CD4-positive, CD25-positive, alpha-beta regulatory T cell (primary cell): ENCODE measurements at regions not wholly inside any gene's neighbourhood (a gene's known extent, or its start where the extent isn't known, plus 50 kb on each side); places are given as distances from the start of the nearest gene placed in this dataset.

ENCODE experiments used
- ATAC-seq, 2 donors: fragments of 150-1000 bp; cut with Tn5 transposase; one replicate each; pipeline ENCODE4 v1.10.0; 2021; ENCODE audit warnings: low read depth in 2 of 2, moderate number of reproducible peaks in 2 of 2, moderate library complexity in 1 of 2
- DNase-seq, 3 donors: peaks; one replicate each; pipeline versions ENCODE4 v3.0.0 to v3.0.0-alpha.2; 2012 to 2022; ENCODE audit warnings: mixed read lengths in 1 of 3
- H3K27ac ChIP-seq: one replicate; pipeline ENCODE4 v1.7.0; 2013; ENCODE audit warnings: mild to moderate bottlenecking, low read length; ENCODE audit not compliant: insufficient read depth, poor library complexity, severe bottlenecking
- H3K27me3 ChIP-seq: one replicate; pipeline ENCODE4 v1.7.0; 2013; ENCODE audit warnings: low read length; ENCODE audit not compliant: control insufficient read depth, insufficient read depth
- H3K36me3 ChIP-seq: one replicate; pipeline ENCODE4 v1.7.0; 2013; ENCODE audit warnings: mild to moderate bottlenecking, low read length, moderate library complexity; ENCODE audit not compliant: control insufficient read depth, insufficient read depth
- H3K4me1 ChIP-seq: 2 replicates; pipeline ENCODE4 v1.7.0; 2013; ENCODE audit warnings: mild to moderate bottlenecking, low read length; ENCODE audit not compliant: insufficient read depth, control insufficient read depth, poor library complexity, severe bottlenecking
- H3K4me3 ChIP-seq: one replicate; pipeline ENCODE4 v1.7.0; 2013; ENCODE audit warnings: low read depth, mild to moderate bottlenecking, low read length, moderate library complexity
- H3K9me3 ChIP-seq, 2 experiments: 1 replicate in 1 of 2; 2 replicates in 1 of 2; pipeline ENCODE4 v1.7.0; 2013; ENCODE audit warnings: low read length in 2 of 2, mild to moderate bottlenecking in 1 of 2, moderate library complexity in 1 of 2; ENCODE audit not compliant: control insufficient read depth in 2 of 2
- H3K27ac Mint-ChIP-seq, 3 donors: one replicate each; pipeline ENCODE4 v1.8.0; 2020 to 2022; ENCODE audit warnings: mild to moderate bottlenecking in 3 of 3, mixed read lengths in 3 of 3, moderate library complexity in 2 of 3
- H3K27me3 Mint-ChIP-seq: one replicate; pipeline ENCODE4 v1.8.0; 2022; ENCODE audit warnings: mild to moderate bottlenecking, mixed read lengths
- H3K36me3 Mint-ChIP-seq: one replicate; pipeline ENCODE4 v1.8.0; 2020; ENCODE audit warnings: mixed read lengths
- H3K4me1 Mint-ChIP-seq, 4 donors: one replicate each; pipeline ENCODE4 v1.8.0; 2020 to 2022; ENCODE audit warnings: mixed read lengths in 4 of 4, mild to moderate bottlenecking in 1 of 4
- H3K4me3 Mint-ChIP-seq, 4 donors: one replicate each; pipeline ENCODE4 v1.8.0; 2020 to 2022; ENCODE audit warnings: mild to moderate bottlenecking in 4 of 4, mixed read lengths in 4 of 4, moderate library complexity in 3 of 4
- H3K9me3 Mint-ChIP-seq, 7 donors: one replicate each; pipeline ENCODE4 v1.8.0; 2020 to 2022; ENCODE audit warnings: mixed read lengths in 7 of 7, mild to moderate bottlenecking in 3 of 7, moderate library complexity in 2 of 7

- DNase-seq (no peak), ATAC-seq (no peak)
- peaks cover 6% of the 10 kb centered on the region for H3K27me3 Mint-ChIP-seq
- H3K4me1 Mint-ChIP-seq = no peaks in the 10 kb centered on the region
- no peak overlapping the region for H3K4me3 ChIP-seq
- H3K27ac ChIP-seq = no peak overlapping the region
- H3K36me3 Mint-ChIP-seq = no peaks in the 10 kb centered on the region
- H3K9me3 ChIP-seq = no peaks in the 10 kb centered on the region
- H3K27me3 ChIP-seq = no peaks in the 10 kb centered on the region
- no peaks in the 10 kb centered on the region for H3K36me3 ChIP-seq
- H3K27ac Mint-ChIP-seq = no peak overlapping the region
- H3K4me3 Mint-ChIP-seq = no peak overlapping the region
- peaks cover 0 to 1% (median 0%) of the 10 kb centered on the region in 7 donors for H3K9me3 Mint-ChIP-seq
- no peaks in the 10 kb centered on the region for H3K4me1 ChIP-seq
These were observed 126.9 kb upstream of the FSTL4 start for GRCh38 chr5:133739181-133739780.

GRCh38 chr5:133738271-133738670 is 125.9 kb upstream of the FSTL4 start:
- Mint-ChIP-seq H3K4me3 (no peak overlapping the region), H3K27ac (no peak overlapping the region), H3K9me3 (peaks cover 0 to 1% (median 0%) of the 10 kb centered on the region in 7 donors), H3K27me3 (no peaks in the 10 kb centered on the region), H3K36me3 (no peaks in the 10 kb centered on the region), H3K4me1 (no peaks in the 10 kb centered on the region)
- Histone ChIP-seq H3K9me3 (no peaks in the 10 kb centered on the region), H3K27me3 (no peaks in the 10 kb centered on the region), H3K4me1 (no peaks in the 10 kb centered on the region), H3K36me3 (no peaks in the 10 kb centered on the region), H3K27ac (no peak overlapping the region), H3K4me3 (no peak overlapping the region)
- no peak for ATAC-seq
- no peak for DNase-seq

- ATAC-seq (no peak), DNase-seq (no peak)
- H3K9me3 ChIP-seq = no peaks in the 10 kb centered on the region
These were observed 124.2 kb upstream of the FSTL4 start for GRCh38 chr5:133736512-133736911.

GRCh38 chr5:133735346-133735745 is 123.0 kb upstream of the FSTL4 start:
- H3K27me3 ChIP-seq = no peaks in the 10 kb centered on the region
- Mint-ChIP-seq H3K36me3 (no peaks in the 10 kb centered on the region), H3K4me3 (no peak overlapping the region), H3K4me1 (no peaks in the 10 kb centered on the region), H3K27ac (peak overlapping the region in 1 of 3 donors; percentile 45), H3K27me3 (no peaks in the 10 kb centered on the region), H3K9me3 (peaks cover 0 to 1% (median 0%) of the 10 kb centered on the region in 7 donors)
- H3K36me3 ChIP-seq = no peaks in the 10 kb centered on the region
- no peaks in the 10 kb centered on the region for H3K4me1 ChIP-seq
- no peak overlapping the region for H3K4me3 ChIP-seq
- no peak overlapping the region for H3K27ac ChIP-seq
- ATAC-seq = no peak
- no peak for DNase-seq
- H3K9me3 ChIP-seq = no peaks in the 10 kb centered on the region

More at GRCh38 chr5:133736512-133736911, 124.2 kb upstream of the FSTL4 start:
- H3K27ac ChIP-seq = no peak overlapping the region
- H3K4me1 ChIP-seq = no peaks in the 10 kb centered on the region
- Mint-ChIP-seq H3K4me1 (no peaks in the 10 kb centered on the region), H3K27me3 (no peaks in the 10 kb centered on the region), H3K4me3 (no peak overlapping the region), H3K36me3 (no peaks in the 10 kb centered on the region), H3K9me3 (peaks cover 0 to 1% (median 0%) of the 10 kb centered on the region in 7 donors), H3K27ac (no peak overlapping the region)
- no peak overlapping the region for H3K4me3 ChIP-seq
- H3K36me3 ChIP-seq = no peaks in the 10 kb centered on the region
- H3K27me3 ChIP-seq = no peaks in the 10 kb centered on the region

- Mint-ChIP-seq H3K27me3 (no peaks in the 10 kb centered on the region), H3K4me1 (no peaks in the 10 kb centered on the region), H3K9me3 (peaks cover 0 to 1% (median 0%) of the 10 kb centered on the region in 7 donors), H3K36me3 (no peaks in the 10 kb centered on the region), H3K27ac (peak overlapping the region in 1 of 3 donors; percentile 86), H3K4me3 (no peak overlapping the region)
- Histone ChIP-seq H3K4me3 (no peak overlapping the region), H3K27me3 (no peaks in the 10 kb centered on the region), H3K9me3 (no peaks in the 10 kb centered on the region), H3K4me1 (no peaks in the 10 kb centered on the region), H3K27ac (no peak overlapping the region), H3K36me3 (no peaks in the 10 kb centered on the region)
- ATAC-seq (no peak), DNase-seq (no peak)
These were observed 122.6 kb upstream of the FSTL4 start for GRCh38 chr5:133734916-133735315.

GRCh38 chr5:133732536-133732935 is 120.2 kb upstream of the FSTL4 start:
- ATAC-seq = no peak
- no peaks in the 10 kb centered on the region for H3K27me3 Mint-ChIP-seq

GRCh38 chr5:133731951-133732350 is 119.6 kb upstream of the FSTL4 start:
- Mint-ChIP-seq H3K36me3 (no peaks in the 10 kb centered on the region), H3K27ac (no peak overlapping the region), H3K4me3 (no peak overlapping the region), H3K4me1 (no peaks in the 10 kb centered on the region), H3K9me3 (peaks cover 0 to 3% (median 0%) of the 10 kb centered on the region in 7 donors), H3K27me3 (peaks cover 2% of the 10 kb centered on the region)
- no peaks in the 10 kb centered on the region for H3K4me1 ChIP-seq
- H3K4me3 ChIP-seq = no peak overlapping the region
- H3K9me3 ChIP-seq = no peaks in the 10 kb centered on the region
- no peak for ATAC-seq
- no peaks in the 10 kb centered on the region for H3K36me3 ChIP-seq
- no peak for DNase-seq
- H3K27me3 ChIP-seq = no peaks in the 10 kb centered on the region
- no peak overlapping the region for H3K27ac ChIP-seq

More at GRCh38 chr5:133732536-133732935, 120.2 kb upstream of the FSTL4 start:
- Mint-ChIP-seq H3K9me3 (peaks cover 0 to 3% (median 0%) of the 10 kb centered on the region in 7 donors), H3K36me3 (no peaks in the 10 kb centered on the region), H3K4me1 (no peaks in the 10 kb centered on the region), H3K4me3 (no peak overlapping the region), H3K27ac (no peak overlapping the region)
- DNase-seq = no peak
- Histone ChIP-seq H3K9me3 (no peaks in the 10 kb centered on the region), H3K27me3 (no peaks in the 10 kb centered on the region), H3K27ac (no peak overlapping the region), H3K4me3 (no peak overlapping the region), H3K4me1 (no peaks in the 10 kb centered on the region), H3K36me3 (no peaks in the 10 kb centered on the region)

GRCh38 chr5:133730866-133731265 is 118.5 kb upstream of the FSTL4 start:
- Mint-ChIP-seq H3K27ac (no peak overlapping the region), H3K9me3 (peaks cover 0 to 3% (median 0%) of the 10 kb centered on the region in 7 donors), H3K27me3 (peaks cover 6% of the 10 kb centered on the region), H3K4me3 (no peak overlapping the region), H3K36me3 (no peaks in the 10 kb centered on the region), H3K4me1 (no peaks in the 10 kb centered on the region)
- Histone ChIP-seq H3K27me3 (no peaks in the 10 kb centered on the region), H3K36me3 (no peaks in the 10 kb centered on the region), H3K27ac (no peak overlapping the region), H3K4me3 (no peak overlapping the region), H3K4me1 (no peaks in the 10 kb centered on the region), H3K9me3 (no peaks in the 10 kb centered on the region)
- DNase-seq = no peak
- ATAC-seq = no peak
